NCI-H526 (cell line): ENCODE measurements at regions not wholly inside any gene's neighbourhood (a gene's known extent, or its start where the extent isn't known, plus 50 kb on each side); places are given as distances from the start of the nearest gene placed in this dataset.

Source experiments
- DNase-seq, 2 experiments: peaks; one replicate each; lab custom pipeline; 2025; lab: John Stamatoyannopoulos, UW

- no peak for DNase-seq
Observed at GRCh38 chr1:30405631-30406212, 317.7 kb downstream of the MATN1 start.

GRCh38 chr1:30405081-30405480, 318.3 kb downstream of the MATN1 start:
- DNase-seq, result no peak

GRCh38 chr1:30404341-30404740, 319.0 kb downstream of the MATN1 start:
- DNase-seq, result no peak

- no peak for DNase-seq
Observed at GRCh38 chr1:30403726-30404125, 319.7 kb downstream of the MATN1 start.

GRCh38 chr1:30403061-30403645, 320.2 kb downstream of the MATN1 start:
- no peak for DNase-seq

GRCh38 chr1:30402031-30402430, 321.4 kb downstream of the MATN1 start:
- no peak for DNase-seq

- DNase-seq, result no peak
Observed at GRCh38 chr1:30400507-30400906, 322.9 kb downstream of the MATN1 start.

GRCh38 chr1:30399026-30399425, 324.4 kb downstream of the MATN1 start:
- DNase-seq, result no peak

GRCh38 chr1:30397576-30397975, 325.8 kb downstream of the MATN1 start:
- DNase-seq, result no peak

GRCh38 chr1:30395631-30396030, 327.8 kb downstream of the MATN1 start:
- DNase-seq, result no peak

GRCh38 chr1:30388386-30388785, 335.0 kb downstream of the MATN1 start:
- DNase-seq, result no peak

GRCh38 chr1:30386156-30386926, 337.0 kb downstream of the MATN1 start:
- no peak for DNase-seq

GRCh38 chr1:30385246-30385995, 338.0 kb downstream of the MATN1 start:
- DNase-seq, result no peak

- DNase-seq, result no peak
Observed at GRCh38 chr1:30384286-30385245, 338.8 kb downstream of the MATN1 start.

- no peak for DNase-seq
Observed at GRCh38 chr1:30383221-30383711, 340.1 kb downstream of the MATN1 start.

- DNase-seq, result no peak
Observed at GRCh38 chr1:30382496-30382895, 340.9 kb downstream of the MATN1 start.

- DNase-seq, result no peak
Observed at GRCh38 chr1:30381671-30382365, 341.6 kb downstream of the MATN1 start.

- DNase-seq, result no peak
Observed at GRCh38 chr1:30381266-30381665, 342.1 kb downstream of the MATN1 start.

GRCh38 chr1:30380625-30380984, 342.8 kb downstream of the MATN1 start:
- DNase-seq, result no peak

- peak; percentile 78 to 93 for DNase-seq
Observed at GRCh38 chr1:30379684-30380624, 343.4 kb downstream of the MATN1 start.
